Adrenal gland (tissue), 5 donors: ENCODE measurements at regions not wholly inside any gene's neighbourhood (a gene's known extent, or its start where the extent isn't known, plus 50 kb on each side); places are given as distances from the start of the nearest gene placed in this dataset.

Source experiments
- CTCF ChIP-seq, 6 experiments: fragments of 450-650 bp in 4 of 6; fragments of 200-600 bp in 2 of 6; sonication (generic) in 1 of 6; IDR thresholded peaks; 1 replicate in 5 of 6; 2 replicates in 1 of 6; pipeline versions ENCODE4 v1.5.1 to v1.8.0; 2016 to 2021; ENCODE audit warnings: antibody characterized with exemption in 6 of 6, mild to moderate bottlenecking in 2 of 6, moderate library complexity in 1 of 6
- POLR2A ChIP-seq, 2 donors: fragments of 450-650 bp; IDR thresholded peaks; one replicate each; pipeline ENCODE4 v1.6.1; 2017; ENCODE audit warnings: antibody characterized with exemption in 2 of 2, mild to moderate bottlenecking in 2 of 2, moderate library complexity in 1 of 2
- donor health status: DM: no; HTN: no; CAD: no.

DNA sequence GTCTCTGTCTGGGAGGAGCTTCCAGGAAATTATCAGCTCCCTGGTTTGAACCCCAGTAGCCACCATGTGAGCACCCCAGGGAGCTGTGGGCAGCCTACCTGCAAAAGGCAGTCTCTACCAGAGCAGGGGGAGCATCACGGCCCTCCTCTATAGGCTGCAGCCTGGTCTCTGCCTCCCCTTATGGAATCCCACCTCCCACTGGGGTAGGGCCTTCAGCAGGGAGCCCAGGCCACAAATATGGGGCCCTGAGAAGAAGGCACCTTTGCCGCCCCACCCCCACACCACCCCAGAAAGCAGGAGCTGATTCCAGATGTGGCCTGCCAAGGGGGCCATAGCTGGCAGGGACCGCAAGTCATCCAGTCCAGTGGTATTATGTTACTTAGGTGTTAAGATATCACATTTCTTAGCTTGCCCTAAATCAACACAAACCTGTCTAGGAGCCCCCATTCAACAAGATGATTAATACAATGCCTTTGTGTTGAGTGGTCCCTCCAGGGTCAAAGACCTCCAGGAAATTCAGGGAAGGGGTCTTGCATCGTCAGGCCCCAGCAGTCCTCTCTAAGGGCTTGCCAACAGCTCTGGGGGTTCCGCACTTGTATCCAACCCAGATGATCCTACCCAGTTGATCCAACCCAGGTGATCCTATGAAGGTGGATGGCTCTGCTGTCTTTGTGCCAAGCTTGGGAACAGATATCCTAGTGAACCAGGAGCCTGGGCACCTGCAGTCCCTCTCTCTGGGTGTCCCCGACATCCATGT is 114.9 kb downstream of the OAT start:
- TF ChIP-seq POLR2A (IDR thresholded peaks at IDR 0.05) (no peak), CTCF (IDR thresholded peaks at IDR 0.05) (no peak)
